OCI-LY1 (cell line): ENCODE measurements at regions not wholly inside any gene's neighbourhood (a gene's known extent, or its start where the extent isn't known, plus 50 kb on each side); places are given as distances from the start of the nearest gene placed in this dataset.

ENCODE experiments used
- H2AFZ ChIP-seq: fragments of 200-600 bp; sonication (generic), shearing (Covaris generic); 2 replicates; pipeline ENCODE4 v1.6.0; 2014; ENCODE audit warnings: antibody characterized with exemption, mild to moderate bottlenecking, low read length
- H3F3A ChIP-seq: fragments of 200-600 bp; sonication (generic), shearing (Covaris generic); 2 replicates; pipeline ENCODE4 v1.6.0; 2014; ENCODE audit warnings: mild to moderate bottlenecking, antibody characterized with exemption, low read length, moderate library complexity; ENCODE audit not compliant: insufficient read depth
- H3K27ac ChIP-seq: fragments of 200-600 bp; sonication (generic); 2 replicates; pipeline ENCODE4 v1.5.1; 2014; ENCODE audit warnings: low read length, mixed run types, mild to moderate bottlenecking, low read depth; ENCODE audit not compliant: poor library complexity, severe bottlenecking
- H3K27me3 ChIP-seq: fragments of 200-600 bp; sonication (generic); 2 replicates; pipeline ENCODE4 v1.6.0; 2014; ENCODE audit warnings: antibody characterized with exemption, mild to moderate bottlenecking, low read length, moderate library complexity; ENCODE audit not compliant: insufficient read depth
- H3K36me3 ChIP-seq: fragments of 200-600 bp; sonication (generic); 2 replicates; pipeline ENCODE4 v1.6.1; 2014; ENCODE audit warnings: mild to moderate bottlenecking, antibody characterized with exemption, low read length, moderate library complexity, mixed read lengths; ENCODE audit not compliant: insufficient read depth
- H3K4me1 ChIP-seq: fragments of 200-600 bp; sonication (generic); 2 replicates; pipeline ENCODE4 v1.5.1; 2014; ENCODE audit warnings: mild to moderate bottlenecking, low read length, moderate library complexity; ENCODE audit not compliant: insufficient read depth, severe bottlenecking
- H3K4me2 ChIP-seq: fragments of 200-600 bp; sonication (generic), shearing (Covaris generic); 2 replicates; pipeline ENCODE4 v1.6.1; 2014; ENCODE audit warnings: low read length
- H3K4me3 ChIP-seq: fragments of 200-600 bp; sonication (generic); 2 replicates; pipeline ENCODE4 v1.5.1; 2014; ENCODE audit warnings: low read length, low read depth, mild to moderate bottlenecking, mixed read lengths; ENCODE audit not compliant: poor library complexity, severe bottlenecking
- H3K79me2 ChIP-seq: fragments of 200-600 bp; shearing (Covaris generic); 2 replicates; pipeline ENCODE4 v1.6.1; 2016; ENCODE audit warnings: mixed run types, low read length, mixed read lengths; ENCODE audit not compliant: insufficient read depth
- H3K9ac ChIP-seq: fragments of 200-600 bp; sonication (generic), shearing (Covaris generic); 2 replicates; pipeline ENCODE4 v1.6.1; 2014; ENCODE audit warnings: mild to moderate bottlenecking, low read length, mixed read lengths
- H3K9me2 ChIP-seq: fragments of 200-600 bp; sonication (generic), shearing (Covaris generic); 2 replicates; pipeline ENCODE4 v1.6.1; 2014; ENCODE audit warnings: low read depth, mild to moderate bottlenecking, low read length, mixed read lengths
- H3K9me3 ChIP-seq: fragments of 200-600 bp; shearing (Covaris generic); 2 replicates; pipeline ENCODE4 v1.6.1; 2014; ENCODE audit warnings: low read length, mixed read lengths
- H4K20me1 ChIP-seq: fragments of 200-600 bp; sonication (generic), shearing (Covaris generic); 2 replicates; pipeline ENCODE4 v1.6.0; 2016; ENCODE audit warnings: mild to moderate bottlenecking, low read length; ENCODE audit not compliant: insufficient read depth
- CTCF ChIP-seq: fragments of 200-600 bp; sonication (generic), shearing (Covaris generic); IDR thresholded peaks from 2 replicates; pipeline ENCODE4 v1.5.1; 2017; ENCODE audit warnings: mild to moderate bottlenecking, antibody characterized with exemption, low read length, moderate library complexity, mixed read lengths
- EZH2 ChIP-seq: fragments of 200-600 bp; sonication (generic), shearing (Covaris generic); IDR thresholded peaks from 2 replicates; pipeline ENCODE4 v1.8.0; 2017; ENCODE audit warnings: borderline replicate concordance, mixed run types, mild to moderate bottlenecking, antibody characterized with exemption, low read length, moderate library complexity, mixed read lengths

DNA sequence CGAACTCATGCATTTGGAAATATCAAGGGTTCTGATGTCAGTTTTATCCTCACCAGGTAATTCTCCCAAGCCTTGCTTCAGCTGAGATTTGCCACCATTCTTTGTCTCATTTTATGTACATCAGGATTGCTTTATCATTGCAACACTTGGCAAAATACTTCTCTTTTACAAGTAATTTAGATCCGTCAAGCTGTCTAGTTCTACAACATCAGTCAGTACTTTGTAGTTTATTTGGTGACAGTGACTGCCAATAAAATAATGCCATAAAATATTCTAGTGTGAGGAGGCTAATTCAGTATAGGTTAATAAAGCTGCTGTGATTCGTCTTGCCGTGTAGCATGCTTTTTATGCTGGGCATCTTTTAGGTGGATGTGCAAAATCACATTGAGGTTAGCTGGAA is 565.3 kb upstream of the SGO1 start:
- H4K20me1 ChIP-seq = no peaks in the 10 kb centered on the region
- no peak overlapping the region for H3K27ac ChIP-seq
- H3F3A ChIP-seq = no peaks in the 10 kb centered on the region
- no peaks in the 10 kb centered on the region for H3K79me2 ChIP-seq
- no peaks in the 10 kb centered on the region for H3K36me3 ChIP-seq
- H3K9ac ChIP-seq = no peak overlapping the region
- H3K9me2 ChIP-seq = no peaks in the 10 kb centered on the region
- TF ChIP-seq CTCF (no peak), EZH2 (no peak)
- H3K9me3 ChIP-seq = no peaks in the 10 kb centered on the region
- H3K4me2 ChIP-seq = no peak overlapping the region
- H2AFZ ChIP-seq = no peak overlapping the region
- H3K4me1 ChIP-seq = no peaks in the 10 kb centered on the region
- no peak overlapping the region for H3K4me3 ChIP-seq
- H3K27me3 ChIP-seq = no peaks in the 10 kb centered on the region

- Histone ChIP-seq H3K9me2 (no peaks in the 10 kb centered on the region), H3K4me3 (no peak overlapping the region), H2AFZ (no peak overlapping the region)
Observed at GRCh38 chr3:20747741-20748140, 561.7 kb upstream of the SGO1 start.

DNA sequence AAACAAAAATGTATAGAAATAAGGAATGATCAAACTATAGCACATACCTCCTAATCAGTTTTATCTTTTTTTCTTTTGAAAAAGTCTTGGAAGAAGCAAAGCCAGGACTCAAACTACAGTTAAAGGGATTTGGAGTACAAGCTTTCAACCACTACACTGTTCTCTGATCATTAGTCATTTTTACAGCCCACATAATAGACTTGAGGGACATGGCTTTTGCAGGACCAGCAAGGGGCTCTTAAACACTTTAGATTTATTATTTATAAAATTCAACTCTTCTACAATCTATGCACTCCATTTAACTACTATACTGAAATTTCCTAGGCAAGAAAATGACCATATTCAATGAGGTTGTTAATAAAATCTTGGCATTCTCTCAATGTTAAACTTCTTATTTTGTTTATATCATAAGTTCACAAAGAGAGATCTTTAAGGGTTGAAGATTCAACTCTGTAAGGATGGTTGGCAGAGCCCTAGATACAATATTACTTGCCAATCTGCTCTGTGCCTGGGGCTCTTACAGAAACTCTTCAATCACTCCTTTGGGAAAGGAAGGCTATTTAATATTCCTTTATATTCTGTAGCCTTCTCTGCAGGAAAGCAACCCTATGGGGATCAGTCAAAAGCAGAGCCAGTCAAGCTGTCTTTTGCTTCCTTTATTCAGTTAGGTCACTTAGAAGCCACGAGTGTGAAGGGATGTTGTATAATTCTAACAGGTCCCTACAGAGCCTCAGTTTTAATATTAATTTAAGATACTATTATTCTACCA is 557.7 kb upstream of the SGO1 start:
- Histone ChIP-seq H3K4me2 (no peak overlapping the region), H3K4me1 (no peaks in the 10 kb centered on the region), H3K79me2 (no peaks in the 10 kb centered on the region), H3K36me3 (no peaks in the 10 kb centered on the region), H3K4me3 (no peak overlapping the region), H3K9ac (no peak overlapping the region), H3K9me2 (no peaks in the 10 kb centered on the region), H3K27ac (no peak overlapping the region), H3K27me3 (no peaks in the 10 kb centered on the region), H3K9me3 (no peaks in the 10 kb centered on the region), H3F3A (no peaks in the 10 kb centered on the region), H2AFZ (no peak overlapping the region), H4K20me1 (no peaks in the 10 kb centered on the region)
- TF ChIP-seq EZH2 (no peak), CTCF (no peak)

More at GRCh38 chr3:20747741-20748140, 561.7 kb upstream of the SGO1 start:
- Histone ChIP-seq H3K9me3 (no peaks in the 10 kb centered on the region), H3K79me2 (no peaks in the 10 kb centered on the region), H3K27me3 (no peaks in the 10 kb centered on the region), H3K36me3 (no peaks in the 10 kb centered on the region), H4K20me1 (no peaks in the 10 kb centered on the region), H3K27ac (no peak overlapping the region), H3F3A (no peaks in the 10 kb centered on the region), H3K9ac (no peak overlapping the region), H3K4me1 (no peaks in the 10 kb centered on the region), H3K4me2 (no peak overlapping the region)
- no peak for TF ChIP-seq EZH2
- no peak for TF ChIP-seq CTCF
